ENCODE measurements at regions not wholly inside any gene's neighbourhood (a gene's known extent, or its start where the extent isn't known, plus 50 kb on each side); places are given as distances from the start of the nearest gene placed in this dataset.

DNA sequence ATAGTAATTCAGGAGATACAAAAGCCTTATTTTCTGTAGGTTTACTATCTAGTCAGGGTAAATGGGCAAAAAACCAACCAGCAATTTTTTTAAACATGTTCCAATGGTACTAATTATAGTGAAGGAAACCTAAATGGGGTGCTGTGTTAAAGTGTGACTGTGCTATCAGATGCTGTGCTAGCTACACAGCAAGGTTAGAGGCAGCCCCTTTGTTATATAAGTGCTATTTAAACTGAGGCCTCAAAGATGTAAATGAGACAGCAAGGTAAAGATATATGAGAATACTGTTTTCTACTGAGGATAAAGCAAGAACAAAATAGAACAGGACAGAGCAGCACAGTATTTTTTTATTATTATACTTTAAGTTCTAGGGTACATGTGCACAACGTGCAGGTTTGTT is 305.4 kb upstream of the RGS18 start:
- Histone ChIP-seq H2BK15ac (ENCODE audit: low read depth, low read length) (no peak overlapping the region), H4K8ac (ENCODE audit: low read depth in 2 of 2, low read length in 2 of 2) (no peak overlapping the region), H4K91ac (ENCODE audit: insufficient read depth, low read depth, low read length) (no peak overlapping the region), H4K5ac (ENCODE audit: low read depth, low read length) (no peak overlapping the region), H3K4me1 (ENCODE audit: control insufficient read depth, insufficient read depth, low read length) (no peaks in the 10 kb centered on the region; the same call in 1 of the 2 replicates), H2BK20ac (ENCODE audit: low read depth, low read length) (no peak overlapping the region), H3K9me1 (ENCODE audit: insufficient read depth, low read length) (no peaks in the 10 kb centered on the region), H3K79me1 (ENCODE audit: low read depth in 1 of 2, low read length in 2 of 2) (no peaks in the 10 kb centered on the region), H3K23ac (ENCODE audit: low read depth, low read length) (no peak overlapping the region), H2AK5ac (ENCODE audit: low read depth, low read length) (no peak overlapping the region), H3K27me3 (ENCODE audit: control insufficient read depth, insufficient read depth, low read length) (no peaks in the 10 kb centered on the region), H2AFZ (replicated peaks; ENCODE audit: low read length, poor library complexity) (no peak overlapping the region), H3K4me3 (ENCODE audit: insufficient read depth, low read depth, low read length) (no peak overlapping the region), H4K20me1 (ENCODE audit: insufficient read depth, low read length) (no peaks in the 10 kb centered on the region), H2AK9ac (replicated peaks; ENCODE audit: low read depth, low read length, poor library complexity) (no peak overlapping the region), H3K27ac (ENCODE audit: insufficient read depth, low read length) (no peak overlapping the region), H2BK120ac (ENCODE audit: low read depth, low read length) (no peak overlapping the region), H2BK5ac (ENCODE audit: low read depth, low read length, poor library complexity, severe bottlenecking) (no peak overlapping the region), H3K4ac (ENCODE audit: low read depth, low read length) (no peak overlapping the region), H3K9ac (ENCODE audit: low read depth, low read length) (no peak overlapping the region), H3K56ac (ENCODE audit: extremely low read depth, insufficient read depth, low read length) (no peak overlapping the region), H3K36me3 (ENCODE audit: control insufficient read depth, insufficient read depth, low read length) (no peaks in the 10 kb centered on the region), H3K4me2 (ENCODE audit: low read depth, low read length) (no peak overlapping the region), H3K14ac (replicated peaks; ENCODE audit: low read depth, low read length) (no peak overlapping the region), H3K9me3 (ENCODE audit: control insufficient read depth, insufficient read depth, low read length) (no peaks in the 10 kb centered on the region), H3K18ac (ENCODE audit: low read depth, low read length) (no peak overlapping the region)
- POLR2A ChIA-PET (ENCODE audit: unreplicated experiment): no interaction called here
- CTCF ChIA-PET: no interaction called here
- DNase-seq: no peak
- TF ChIP-seq CEBPB (IDR thresholded peaks at IDR 0.05; ENCODE audit: low read depth, low read length) (no peak), NFE2L2 (IDR thresholded peaks at IDR 0.05; ENCODE audit: low read depth, low read length) (no peak)
- no TSS peak for BruUV-seq (replicated peaks)
- dilution Hi-C loops (cut with HindIII; ENCODE audit: low sequenced_read_pairs, unreplicated experiment): no loop called here
- in situ Hi-C loops (cut with MboI; ENCODE audit: low sequenced_read_pairs): no loop called here
- no CpG with 5 or more reads among the region's 1 CpG for WGBS, 2 experiments (ENCODE audit: extremely low coverage in 2 of 2, insufficient read length in 1 of 2)
- no peak for ATAC-seq (ENCODE audit: low read depth)
- intact Hi-C loops (cut with micrococcal nuclease): no loop called here

All from IMR-90 (cell line).